K562 (cell line): ENCODE measurements at regions not wholly inside any gene's neighbourhood (a gene's known extent, or its start where the extent isn't known, plus 50 kb on each side); places are given as distances from the start of the nearest gene placed in this dataset.

Source experiments
- ATAC-seq: fragments of 200-7000 bp; cut with Tn5 transposase; 3 replicates; pipeline ENCODE4 v1.9.1; 2020; ENCODE audit warnings: moderate library complexity
- BruUV-seq: library from RNA; stranded (reverse); fragments of 400-500 nt; replicated peaks from 2 replicates; lab custom pipeline; 2021; lab: Mats Ljungman, UMichigan
- CTCF ChIA-PET: fragments of 300-600 bp; formaldehyde crosslinking; extraction: SDS; loops from one replicate; lab custom pipeline; 2021; ENCODE audit warnings: low intra/inter-chr PET ratio; lab: Yijun Ruan, JAX
- POLR2A ChIA-PET: fragments of 300-600, 350-650 bp; sonication (Branson Sonifier 250); formaldehyde crosslinking; extraction: SDS; loops from one replicate; lab custom pipeline; 2021; ENCODE audit warnings: antibody characterized with exemption, inconsistent platforms; lab: Yijun Ruan, JAX
- DNase-seq, 4 experiments: peaks; one replicate each; pipeline versions ENCODE4 v3.0.0 to v3.0.0-alpha.2; 2011 to 2018; ENCODE audit warnings: low spot score in 3 of 4, mixed read lengths in 3 of 4; ENCODE audit errors: extremely low read depth in 1 of 4
- FAIRE-seq: peaks from 2 replicates; lab custom pipeline; 2011; peaks lifted over from hg19 to GRCh38; lab: Jason Lieb, UNC
- H2AFZ ChIP-seq: 2 replicates; pipeline ENCODE4 v1.6.0; 2011; ENCODE audit warnings: low read depth, low read length, control low read depth, inconsistent platforms
- H3K27ac ChIP-seq: fragments of 200-600 bp; 3 replicates; pipeline ENCODE4 v1.8.0; 2011; ENCODE audit warnings: low read depth, mild to moderate bottlenecking, control low read depth, inconsistent platforms, low read length, moderate library complexity, mixed read lengths; ENCODE audit errors: extremely low read depth
- H3K27me3 ChIP-seq, 2 experiments: fragments of 300-600 bp in 1 of 2; 2 replicates in 1 of 2; 3 replicates in 1 of 2; pipeline versions ENCODE4 v1.6.0 to v1.8.0; 2011; ENCODE audit warnings: inconsistent platforms in 2 of 2, low read length in 2 of 2, mild to moderate bottlenecking in 1 of 2, mixed read lengths in 1 of 2, moderate library complexity in 1 of 2; ENCODE audit not compliant: control insufficient read depth in 2 of 2, insufficient read depth in 2 of 2
- H3K36me3 ChIP-seq: fragments of 300-600 bp; 3 replicates; pipeline ENCODE4 v1.8.0; 2011; ENCODE audit warnings: mild to moderate bottlenecking, low read length, inconsistent platforms; ENCODE audit not compliant: control insufficient read depth, insufficient read depth
- H3K4me1 ChIP-seq, 2 experiments: fragments of 200-600 bp in 1 of 2; replicated peaks in 1 of 2; 2 replicates in 1 of 2; 3 replicates in 1 of 2; pipeline versions ENCODE4 v1.5.1 to v1.8.0; 2011; ENCODE audit warnings: inconsistent platforms in 2 of 2, low read length in 2 of 2, mild to moderate bottlenecking in 1 of 2, mixed read lengths in 1 of 2, moderate library complexity in 1 of 2; ENCODE audit not compliant: control insufficient read depth in 2 of 2, insufficient read depth in 2 of 2
- H3K4me2 ChIP-seq: 2 replicates; pipeline ENCODE4 v1.6.1; 2011; ENCODE audit warnings: low read length, control low read depth, inconsistent platforms, mixed read lengths; ENCODE audit not compliant: insufficient read depth
- H3K4me3 ChIP-seq: fragments of 200-600 bp; sonication (generic), shearing (Covaris generic); 2 replicates; pipeline ENCODE4 v1.5.1; 2016; ENCODE audit warnings: control low read depth, inconsistent platforms
- H3K79me2 ChIP-seq: fragments of 200-600 bp; 3 replicates; pipeline ENCODE4 v1.8.0; 2011; ENCODE audit warnings: low read length, inconsistent platforms; ENCODE audit not compliant: control insufficient read depth, insufficient read depth
- H3K9ac ChIP-seq, 2 experiments: 2 replicates each; pipeline versions ENCODE4 v1.6.0 to v1.6.1; 2011; ENCODE audit warnings: low read depth in 2 of 2, low read length in 2 of 2, control low read depth in 1 of 2, inconsistent platforms in 1 of 2, mild to moderate bottlenecking in 1 of 2, mixed read lengths in 1 of 2; ENCODE audit not compliant: insufficient read depth in 1 of 2
- H3K9me1 ChIP-seq: one replicate; pipeline ENCODE4 v1.6.0; 2011; ENCODE audit warnings: inconsistent platforms, mild to moderate bottlenecking, low read length, moderate library complexity; ENCODE audit not compliant: control insufficient read depth, insufficient read depth
- H3K9me3 ChIP-seq: replicated peaks from 2 replicates; pipeline ENCODE4 v1.5.1; 2011; ENCODE audit warnings: low read depth, low read length, inconsistent platforms; ENCODE audit not compliant: control insufficient read depth, insufficient read depth
- H4K20me1 ChIP-seq: replicated peaks from 2 replicates; pipeline ENCODE4 v1.6.1; 2011; ENCODE audit warnings: low read length, inconsistent platforms, mixed read lengths; ENCODE audit not compliant: control insufficient read depth, insufficient read depth
- E2F1 ChIP-seq: sonication (generic); formaldehyde crosslinking; IDR thresholded peaks from 2 replicates; pipeline ENCODE4 v1.8.1; 2023; ENCODE audit warnings: mild to moderate bottlenecking, missing genetic modification reagents, moderate library complexity
- HDAC8 ChIP-seq: fragments of 450-650 bp; IDR thresholded peaks from 2 replicates; pipeline ENCODE4 v1.6.1; 2016; ENCODE audit warnings: mild to moderate bottlenecking, missing genetic modification characterization, moderate library complexity, missing compliant biosample characterization
- ILK ChIP-seq: fragments of 450-650 bp; IDR thresholded peaks from 2 replicates; pipeline ENCODE4 v1.6.1; 2016; ENCODE audit warnings: missing genetic modification characterization, low read depth, mild to moderate bottlenecking, missing compliant biosample characterization, moderate library complexity, borderline replicate concordance
- KHSRP ChIP-seq: fragments of 450-650 bp; IDR thresholded peaks from 2 replicates; pipeline ENCODE4 v1.6.1; 2017
- MXD1 ChIP-seq: fragments of 250-450 bp; sonication (Bioruptor Pico); IDR thresholded peaks from 2 replicates; pipeline ENCODE4 v1.8.0; 2021; ENCODE audit warnings: borderline replicate concordance, mild to moderate bottlenecking, moderate library complexity; ENCODE audit not compliant: poor library complexity, severe bottlenecking
- NFXL1 ChIP-seq: fragments of 450-650 bp; formaldehyde crosslinking; IDR thresholded peaks from 2 replicates; pipeline ENCODE4 v1.4.0; 2021; ENCODE audit warnings: mild to moderate bottlenecking
- RAD21 ChIP-seq, 2 experiments: fragments of 250-450 bp in 1 of 2; fragments of 450-650 bp in 1 of 2; sonication (Bioruptor Pico) in 1 of 2; formaldehyde crosslinking in 1 of 2; IDR thresholded peaks in 1 of 2; conservative IDR thresholded peaks in 1 of 2; 2 replicates each; pipeline versions ENCODE4 v1.4.0 to v1.8.0; 2020 to 2022; ENCODE audit warnings: mild to moderate bottlenecking in 2 of 2, moderate library complexity in 1 of 2
- SRSF3 ChIP-seq: fragments of 200-400 bp; formaldehyde crosslinking; IDR thresholded peaks from 2 replicates; pipeline ENCODE4 v1.6.1; 2016; ENCODE audit warnings: mild to moderate bottlenecking, low read length, moderate library complexity; ENCODE audit not compliant: insufficient read depth
- WGBS: fragments of 100-300 bp; shearing (Covaris generic); methylation state at CpG from one replicate; pipeline ENCODE4 v1.1.6; 2016; ENCODE audit warnings: low coverage, mixed read lengths; ENCODE audit not compliant: insufficient coverage; ENCODE audit errors: missing lambda C conversion rate; 5-methylcytosine and 5-hydroxymethylcytosine counted together
- in situ Hi-C: fragments of 300-500 bp; cut with MboI; formaldehyde crosslinking; loops from 4 replicates; pipeline ENCODE4 v1.15.0; 2018; ENCODE audit warnings: inconsistent platforms, mixed read lengths
- intact Hi-C: fragments of 100-400 bp; cut with micrococcal nuclease; formaldehyde crosslinking; loops from 2 replicates; pipeline ENCODE4 v1.14.2; 2022

DNA sequence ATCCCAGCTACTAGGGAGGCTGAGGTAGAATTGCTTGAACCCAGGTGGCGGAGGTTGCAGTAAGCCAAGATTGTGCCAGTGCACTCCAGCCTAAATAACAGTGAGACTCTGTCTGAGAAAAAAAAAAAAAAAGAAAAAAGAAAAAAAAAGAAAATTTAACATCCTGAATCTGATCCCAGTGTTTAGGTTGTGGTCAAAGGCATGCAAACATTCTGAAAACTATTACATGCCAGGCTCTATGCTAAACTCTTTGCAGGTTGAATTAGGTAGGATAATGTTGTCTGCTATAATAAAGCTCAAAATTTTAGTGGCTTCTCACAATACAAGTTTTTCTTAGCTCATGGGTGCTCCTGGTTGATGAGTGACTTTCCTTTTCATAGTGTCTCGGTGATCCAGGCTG is 367.4 kb downstream of the PSAT1 start:
- H3K79me2 ChIP-seq: no peaks in the 10 kb centered on the region
- no peaks in the 10 kb centered on the region for H3K9me3 ChIP-seq
- TF ChIP-seq MXD1 (CRISPR knock-in tag): no peak
- no peak for TF ChIP-seq ILK (tag)
- H3K9me1 ChIP-seq: no peaks in the 10 kb centered on the region
- intact Hi-C loops (no loop called here), in situ Hi-C loops (no loop called here)
- H3K4me2 ChIP-seq: no peak overlapping the region
- no peak overlapping the region for H3K9ac ChIP-seq
- DNase-seq (no peak), ATAC-seq (no peak), FAIRE-seq (no peak)
- no peaks in the 10 kb centered on the region for H3K36me3 ChIP-seq
- H2AFZ ChIP-seq: no peak overlapping the region
- ChIA-PET CTCF (no interaction called here), POLR2A (no interaction called here)
- no peaks in the 10 kb centered on the region for H4K20me1 ChIP-seq
- BruUV-seq: no TSS peak
- H3K4me3 ChIP-seq: no peak overlapping the region
- H3K27ac ChIP-seq: no peak overlapping the region
- no peaks in the 10 kb centered on the region for H3K27me3 ChIP-seq
- 0% methylated on average over 2 of the region's 2 CpGs for WGBS
- H3K4me1 ChIP-seq: no peaks in the 10 kb centered on the region

DNA sequence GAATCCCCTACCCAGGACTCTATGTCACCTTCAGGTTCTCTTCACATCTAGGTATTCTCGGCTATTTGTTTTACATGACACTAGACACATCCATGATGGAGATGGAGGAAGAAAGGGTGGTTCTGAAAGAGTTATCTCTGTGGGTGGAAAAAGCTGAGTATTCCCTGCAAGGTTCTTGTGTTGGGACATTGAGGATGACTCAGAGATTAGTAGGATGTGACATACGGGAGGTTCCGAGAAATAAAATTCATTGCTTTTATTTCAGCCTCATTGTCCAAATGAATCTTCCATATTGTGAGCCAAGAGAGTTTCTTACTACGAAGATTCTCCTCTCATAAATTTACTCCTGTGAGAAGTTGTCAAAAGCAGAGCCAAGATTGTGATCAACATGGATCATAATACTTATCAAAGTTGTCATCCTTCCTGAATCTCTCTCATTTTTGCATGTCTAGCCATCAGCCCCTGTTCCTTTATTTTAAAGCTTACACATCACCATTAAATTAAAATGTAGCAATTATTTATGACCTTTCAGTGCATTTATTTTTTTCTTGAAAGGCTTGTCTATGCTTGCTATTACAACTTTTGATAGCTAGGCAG is 370.0 kb downstream of the PSAT1 start:
- 0% methylated on average over 4 of the region's 4 CpGs for WGBS
- no peaks in the 10 kb centered on the region for H3K9me1 ChIP-seq
- in situ Hi-C loops: no loop called here
- POLR2A ChIA-PET: no interaction called here
- ATAC-seq (no peak), FAIRE-seq (no peak), DNase-seq (no peak)
- no peak overlapping the region for H3K27ac ChIP-seq
- H3K4me3 ChIP-seq: no peak overlapping the region
- no peak overlapping the region for H3K9ac ChIP-seq
- BruUV-seq: no TSS peak
- no peaks in the 10 kb centered on the region for H3K9me3 ChIP-seq
- no peak overlapping the region for H3K4me2 ChIP-seq
- CTCF ChIA-PET: no interaction called here
- no peaks in the 10 kb centered on the region for H3K36me3 ChIP-seq
- no peak overlapping the region for H2AFZ ChIP-seq
- intact Hi-C loops: no loop called here
- H4K20me1 ChIP-seq: no peaks in the 10 kb centered on the region
- no peaks in the 10 kb centered on the region for H3K27me3 ChIP-seq
- H3K4me1 ChIP-seq: no peaks in the 10 kb centered on the region
- no peak for TF ChIP-seq E2F1 (CRISPR knock-in tag)
- no peak for TF ChIP-seq KHSRP
- no peak for TF ChIP-seq RAD21 (CRISPR knock-in tag; conservative IDR thresholded peaks at IDR 0.05 in 1 of 2, IDR thresholded peaks at IDR 0.05 in 1 of 2)
- no peak for TF ChIP-seq NFXL1 (CRISPR knock-in tag)
- TF ChIP-seq HDAC8 (tag): no peak
- no peak for TF ChIP-seq SRSF3
- TF ChIP-seq, all 486 proteins: peak for 0
- H3K79me2 ChIP-seq: no peaks in the 10 kb centered on the region
